ENCODE measurements at regions not wholly inside any gene's neighbourhood (a gene's known extent, or its start where the extent isn't known, plus 50 kb on each side); places are given as distances from the start of the nearest gene placed in this dataset.

- DNase-seq (ENCODE audit: low read depth): no peak
- TF ChIP-seq CTCF (IDR thresholded peaks at IDR 0.05; ENCODE audit: insufficient read depth, low read depth, low read length, missing control alignments): no peak
- H3K4me3 ChIP-seq (ENCODE audit: low read depth, low read length): no peak overlapping the region
Measured at GRCh38 chr2:234377761-234378391, 119.0 kb downstream of the ARL4C start.

- DNase-seq (ENCODE audit: low read depth): no peak
- H3K4me3 ChIP-seq (ENCODE audit: low read depth, low read length): no peak overlapping the region
- TF ChIP-seq CTCF (IDR thresholded peaks at IDR 0.05; ENCODE audit: insufficient read depth, low read depth, low read length, missing control alignments): no peak
Measured at GRCh38 chr2:234376229-234376628, 120.7 kb downstream of the ARL4C start.

- DNase-seq (ENCODE audit: low read depth): no peak
- no peak for TF ChIP-seq CTCF (IDR thresholded peaks at IDR 0.05; ENCODE audit: insufficient read depth, low read depth, low read length, missing control alignments)
- no peak overlapping the region for H3K4me3 ChIP-seq (ENCODE audit: low read depth, low read length)
Measured at GRCh38 chr2:234375176-234375880, 121.6 kb downstream of the ARL4C start.

GRCh38 chr2:234374736-234375135 lies 122.1 kb downstream of the ARL4C start:
- DNase-seq (ENCODE audit: low read depth): no peak
- TF ChIP-seq CTCF (IDR thresholded peaks at IDR 0.05; ENCODE audit: insufficient read depth, low read depth, low read length, missing control alignments): no peak
- no peak overlapping the region for H3K4me3 ChIP-seq (ENCODE audit: low read depth, low read length)

GRCh38 chr2:234374150-234374508 lies 122.8 kb downstream of the ARL4C start:
- no peak overlapping the region for H3K4me3 ChIP-seq (ENCODE audit: low read depth, low read length)
- DNase-seq (ENCODE audit: low read depth): no peak
- TF ChIP-seq CTCF (IDR thresholded peaks at IDR 0.05; ENCODE audit: insufficient read depth, low read depth, low read length, missing control alignments): no peak

GRCh38 chr2:234373481-234374149 lies 123.3 kb downstream of the ARL4C start:
- no peak overlapping the region for H3K4me3 ChIP-seq (ENCODE audit: low read depth, low read length)
- DNase-seq (ENCODE audit: low read depth): no peak
- no peak for TF ChIP-seq CTCF (IDR thresholded peaks at IDR 0.05; ENCODE audit: insufficient read depth, low read depth, low read length, missing control alignments)

Data from GM12865 (cell line).